ENCODE measurements at regions not wholly inside any gene's neighbourhood (a gene's known extent, or its start where the extent isn't known, plus 50 kb on each side); places are given as distances from the start of the nearest gene placed in this dataset.

GRCh38 chr5:30337084-30337573 lies 856.4 kb upstream of the CDH6 start:
- Histone ChIP-seq H3K36me3 (ENCODE audit: control insufficient read depth, insufficient read depth, low read length) (no peaks in the 10 kb centered on the region), H3K4me3 (replicated peaks; ENCODE audit: low read depth, low read length) (no peak overlapping the region), H3K27me3 (replicated peaks; ENCODE audit: control insufficient read depth, insufficient read depth, low read length) (no peaks in the 10 kb centered on the region)
- TF ChIP-seq, protein P1, sequence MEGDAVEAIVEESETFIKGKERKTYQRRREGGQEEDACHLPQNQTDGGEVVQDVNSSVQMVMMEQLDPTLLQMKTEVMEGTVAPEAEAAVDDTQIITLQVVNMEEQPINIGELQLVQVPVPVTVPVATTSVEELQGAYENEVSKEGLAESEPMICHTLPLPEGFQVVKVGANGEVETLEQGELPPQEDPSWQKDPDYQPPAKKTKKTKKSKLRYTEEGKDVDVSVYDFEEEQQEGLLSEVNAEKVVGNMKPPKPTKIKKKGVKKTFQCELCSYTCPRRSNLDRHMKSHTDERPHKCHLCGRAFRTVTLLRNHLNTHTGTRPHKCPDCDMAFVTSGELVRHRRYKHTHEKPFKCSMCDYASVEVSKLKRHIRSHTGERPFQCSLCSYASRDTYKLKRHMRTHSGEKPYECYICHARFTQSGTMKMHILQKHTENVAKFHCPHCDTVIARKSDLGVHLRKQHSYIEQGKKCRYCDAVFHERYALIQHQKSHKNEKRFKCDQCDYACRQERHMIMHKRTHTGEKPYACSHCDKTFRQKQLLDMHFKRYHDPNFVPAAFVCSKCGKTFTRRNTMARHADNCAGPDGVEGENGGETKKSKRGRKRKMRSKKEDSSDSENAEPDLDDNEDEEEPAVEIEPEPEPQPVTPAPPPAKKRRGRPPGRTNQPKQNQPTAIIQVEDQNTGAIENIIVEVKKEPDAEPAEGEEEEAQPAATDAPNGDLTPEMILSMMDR (IDR thresholded peaks at IDR 0.05; ENCODE audit: insufficient read depth, low read length, poor library complexity, severe bottlenecking): no peak
- DNase-seq (ENCODE audit: extremely low read depth, insufficient read length): no peak

- no peak for DNase-seq (ENCODE audit: extremely low read depth, insufficient read length)
- TF ChIP-seq, protein P1 (IDR thresholded peaks at IDR 0.05; ENCODE audit: insufficient read depth, low read length, poor library complexity, severe bottlenecking): no peak
- no peak overlapping the region for H3K4me3 ChIP-seq (replicated peaks; ENCODE audit: low read depth, low read length)
- H3K36me3 ChIP-seq (ENCODE audit: control insufficient read depth, insufficient read depth, low read length): no peaks in the 10 kb centered on the region
- no peaks in the 10 kb centered on the region for H3K27me3 ChIP-seq (replicated peaks; ENCODE audit: control insufficient read depth, insufficient read depth, low read length)
These were observed 862.0 kb upstream of the CDH6 start for GRCh38 chr5:30331534-30331933.

- Histone ChIP-seq H3K4me3 (replicated peaks; ENCODE audit: low read depth, low read length) (no peak overlapping the region), H3K27me3 (replicated peaks; ENCODE audit: control insufficient read depth, insufficient read depth, low read length) (no peaks in the 10 kb centered on the region), H3K36me3 (ENCODE audit: control insufficient read depth, insufficient read depth, low read length) (no peaks in the 10 kb centered on the region)
- TF ChIP-seq, protein P1 (IDR thresholded peaks at IDR 0.05; ENCODE audit: insufficient read depth, low read length, poor library complexity, severe bottlenecking): no peak
- no peak for DNase-seq (ENCODE audit: extremely low read depth, insufficient read length)
These were observed 867.7 kb upstream of the CDH6 start for GRCh38 chr5:30325795-30326194.

GRCh38 chr5:30324083-30324482 lies 869.4 kb upstream of the CDH6 start:
- no peak for DNase-seq (ENCODE audit: extremely low read depth, insufficient read length)
- Histone ChIP-seq H3K36me3 (ENCODE audit: control insufficient read depth, insufficient read depth, low read length) (no peaks in the 10 kb centered on the region), H3K4me3 (replicated peaks; ENCODE audit: low read depth, low read length) (no peak overlapping the region), H3K27me3 (replicated peaks; ENCODE audit: control insufficient read depth, insufficient read depth, low read length) (no peaks in the 10 kb centered on the region)
- TF ChIP-seq, protein P1 (IDR thresholded peaks at IDR 0.05; ENCODE audit: insufficient read depth, low read length, poor library complexity, severe bottlenecking): no peak

DNA sequence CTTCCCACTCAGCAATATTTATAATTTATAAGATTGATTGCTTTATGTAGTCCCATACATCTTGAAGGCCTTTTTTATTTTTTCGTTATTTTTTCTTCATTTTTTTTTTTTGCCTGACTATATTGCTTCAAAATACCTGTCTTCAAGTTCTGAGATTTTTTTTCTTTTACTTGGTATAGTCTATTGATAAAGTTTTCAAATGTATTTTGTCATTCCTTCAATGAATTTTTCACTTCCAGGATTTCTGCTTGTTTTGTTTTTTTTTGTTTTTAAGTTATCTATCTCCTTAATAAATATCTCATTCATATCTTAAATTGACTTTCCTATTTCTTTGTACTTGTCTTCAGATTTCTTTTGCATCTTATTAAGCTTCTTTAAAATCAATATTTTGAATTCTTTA lies 905.6 kb upstream of the CDH6 start:
- no peaks in the 10 kb centered on the region for H3K27me3 ChIP-seq (replicated peaks; ENCODE audit: control insufficient read depth, insufficient read depth, low read length)
- no peaks in the 10 kb centered on the region for H3K36me3 ChIP-seq (ENCODE audit: control insufficient read depth, insufficient read depth, low read length)
- DNase-seq (ENCODE audit: extremely low read depth, insufficient read length): no peak
- TF ChIP-seq, protein P1 (IDR thresholded peaks at IDR 0.05; ENCODE audit: insufficient read depth, low read length, poor library complexity, severe bottlenecking): no peak
- H3K4me3 ChIP-seq (replicated peaks; ENCODE audit: low read depth, low read length): no peak overlapping the region

DNA sequence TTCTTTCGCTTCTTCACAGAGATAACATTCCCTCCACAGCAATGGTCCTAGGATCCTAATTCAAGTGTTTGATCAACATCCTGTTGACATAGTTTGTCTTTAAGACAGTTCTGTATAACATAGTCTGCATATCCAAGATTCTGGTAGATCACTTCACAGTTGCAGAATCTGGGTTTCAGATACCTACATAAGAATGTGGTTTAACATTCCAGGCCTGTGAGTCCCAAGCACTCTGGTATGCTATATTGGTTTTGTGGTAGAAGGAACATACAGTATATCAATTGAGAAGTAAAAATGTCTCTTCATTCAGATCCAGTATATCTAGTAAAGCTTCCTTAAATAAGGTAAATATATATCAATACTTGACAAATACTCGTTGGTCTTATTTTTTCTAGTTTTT lies 914.2 kb upstream of the CDH6 start:
- DNase-seq (ENCODE audit: extremely low read depth, insufficient read length): no peak
- H3K4me3 ChIP-seq (replicated peaks; ENCODE audit: low read depth, low read length): no peak overlapping the region
- H3K27me3 ChIP-seq (replicated peaks; ENCODE audit: control insufficient read depth, insufficient read depth, low read length): no peaks in the 10 kb centered on the region
- TF ChIP-seq, protein P1 (IDR thresholded peaks at IDR 0.05; ENCODE audit: insufficient read depth, low read length, poor library complexity, severe bottlenecking): no peak
- no peaks in the 10 kb centered on the region for H3K36me3 ChIP-seq (ENCODE audit: control insufficient read depth, insufficient read depth, low read length)

All from GM06990 (cell line).